SK-N-SH (cell line): ENCODE measurements at regions not wholly inside any gene's neighbourhood (a gene's known extent, or its start where the extent isn't known, plus 50 kb on each side); places are given as distances from the start of the nearest gene placed in this dataset.

ENCODE experiments used
- CTCF ChIP-seq: fragments of 200-600 bp; sonication (generic); IDR thresholded peaks from 2 replicates; pipeline ENCODE4 v1.6.1; 2017; ENCODE audit warnings: antibody characterized with exemption, mild to moderate bottlenecking, moderate library complexity
- EP300 ChIP-seq, 2 experiments: IDR thresholded peaks; 2 replicates each; pipeline versions ENCODE4 v1.4.0 to v1.6.1; 2012; ENCODE audit warnings: borderline replicate concordance in 1 of 2, low read depth in 1 of 2, low read length in 1 of 2
- POLR2AphosphoS5 ChIP-seq: IDR thresholded peaks from 2 replicates; pipeline ENCODE4 v1.6.1; 2012; ENCODE audit warnings: low read depth, low read length
- RAD21 ChIP-seq: IDR thresholded peaks from 2 replicates; pipeline ENCODE4 v1.6.1; 2012; ENCODE audit warnings: mild to moderate bottlenecking, low read length
- REST ChIP-seq: IDR thresholded peaks from 2 replicates; pipeline ENCODE4 v1.6.1; 2012; ENCODE audit warnings: mild to moderate bottlenecking, low read depth, low read length, moderate library complexity
- TEAD4 ChIP-seq: IDR thresholded peaks from 2 replicates; pipeline ENCODE4 v1.4.0; 2012; ENCODE audit warnings: mild to moderate bottlenecking, borderline replicate concordance; ENCODE audit not compliant: insufficient read depth
- YY1 ChIP-seq: IDR thresholded peaks from 2 replicates; pipeline ENCODE4 v1.4.0; 2012; ENCODE audit warnings: low read depth, mild to moderate bottlenecking

- no peak for TF ChIP-seq TEAD4
- no peak for TF ChIP-seq YY1
- no peak for TF ChIP-seq POLR2AphosphoS5
- no peak for TF ChIP-seq CTCF
- TF ChIP-seq EP300 (IDR thresholded peaks at IDR 0.05; ENCODE audit: borderline replicate concordance in 1 of 2, low read depth in 1 of 2, low read length in 1 of 2), result no peak
- no peak for TF ChIP-seq REST
- TF ChIP-seq RAD21, result no peak
Observed at GRCh38 chr5:90099099-90099498, 310.5 kb downstream of the CETN3 start.
